CD4-positive, CD25-positive, alpha-beta regulatory T cell (primary cell): ENCODE measurements at regions not wholly inside any gene's neighbourhood (a gene's known extent, or its start where the extent isn't known, plus 50 kb on each side); places are given as distances from the start of the nearest gene placed in this dataset.
"Not testable (repeated sequence)": the region's sequence is repeated elsewhere in the genome, so short reads cannot be mapped to it uniquely, and the experiment has no call there.

Experiments
- ATAC-seq, 2 donors: fragments of 150-1000 bp; cut with Tn5 transposase; one replicate each; pipeline ENCODE4 v1.10.0; 2021; ENCODE audit warnings: low read depth in 2 of 2, moderate number of reproducible peaks in 2 of 2, moderate library complexity in 1 of 2
- DNase-seq, 3 donors: peaks; one replicate each; pipeline versions ENCODE4 v3.0.0 to v3.0.0-alpha.2; 2012 to 2022; ENCODE audit warnings: mixed read lengths in 1 of 3
- H3K27ac ChIP-seq: one replicate; pipeline ENCODE4 v1.7.0; 2013; ENCODE audit warnings: mild to moderate bottlenecking, low read length; ENCODE audit not compliant: insufficient read depth, poor library complexity, severe bottlenecking
- H3K27me3 ChIP-seq: one replicate; pipeline ENCODE4 v1.7.0; 2013; ENCODE audit warnings: low read length; ENCODE audit not compliant: control insufficient read depth, insufficient read depth
- H3K36me3 ChIP-seq: one replicate; pipeline ENCODE4 v1.7.0; 2013; ENCODE audit warnings: mild to moderate bottlenecking, low read length, moderate library complexity; ENCODE audit not compliant: control insufficient read depth, insufficient read depth
- H3K4me1 ChIP-seq: 2 replicates; pipeline ENCODE4 v1.7.0; 2013; ENCODE audit warnings: mild to moderate bottlenecking, low read length; ENCODE audit not compliant: insufficient read depth, control insufficient read depth, poor library complexity, severe bottlenecking
- H3K4me3 ChIP-seq: one replicate; pipeline ENCODE4 v1.7.0; 2013; ENCODE audit warnings: low read depth, mild to moderate bottlenecking, low read length, moderate library complexity
- H3K9me3 ChIP-seq, 2 experiments: 1 replicate in 1 of 2; 2 replicates in 1 of 2; pipeline ENCODE4 v1.7.0; 2013; ENCODE audit warnings: low read length in 2 of 2, mild to moderate bottlenecking in 1 of 2, moderate library complexity in 1 of 2; ENCODE audit not compliant: control insufficient read depth in 2 of 2
- H3K27ac Mint-ChIP-seq, 3 donors: one replicate each; pipeline ENCODE4 v1.8.0; 2020 to 2022; ENCODE audit warnings: mild to moderate bottlenecking in 3 of 3, mixed read lengths in 3 of 3, moderate library complexity in 2 of 3
- H3K27me3 Mint-ChIP-seq: one replicate; pipeline ENCODE4 v1.8.0; 2022; ENCODE audit warnings: mild to moderate bottlenecking, mixed read lengths
- H3K36me3 Mint-ChIP-seq: one replicate; pipeline ENCODE4 v1.8.0; 2020; ENCODE audit warnings: mixed read lengths
- H3K4me1 Mint-ChIP-seq, 4 donors: one replicate each; pipeline ENCODE4 v1.8.0; 2020 to 2022; ENCODE audit warnings: mixed read lengths in 4 of 4, mild to moderate bottlenecking in 1 of 4
- H3K4me3 Mint-ChIP-seq, 4 donors: one replicate each; pipeline ENCODE4 v1.8.0; 2020 to 2022; ENCODE audit warnings: mild to moderate bottlenecking in 4 of 4, mixed read lengths in 4 of 4, moderate library complexity in 3 of 4
- H3K9me3 Mint-ChIP-seq, 7 donors: one replicate each; pipeline ENCODE4 v1.8.0; 2020 to 2022; ENCODE audit warnings: mixed read lengths in 7 of 7, mild to moderate bottlenecking in 3 of 7, moderate library complexity in 2 of 7

GRCh38 chr6:164982389-164982788 lies 327.0 kb downstream of the C6orf118 start:
- Mint-ChIP-seq H3K4me1 (no peaks in the 10 kb centered on the region), H3K9me3 (peaks cover 0 to 14% (median 3%) of the 10 kb centered on the region in 7 donors), H3K36me3 (no peaks in the 10 kb centered on the region), H3K4me3 (no peak overlapping the region), H3K27ac (no peak overlapping the region), H3K27me3 (no peaks in the 10 kb centered on the region)
- H3K36me3 ChIP-seq = no peaks in the 10 kb centered on the region
- no peak for ATAC-seq
- no peak for DNase-seq
- H3K27ac ChIP-seq = no peak overlapping the region
- peaks cover 0 to 4% of the 10 kb centered on the region in 2 experiments for H3K9me3 ChIP-seq
- no peaks in the 10 kb centered on the region for H3K4me1 ChIP-seq
- no peak overlapping the region for H3K4me3 ChIP-seq
- H3K27me3 ChIP-seq = no peaks in the 10 kb centered on the region

- DNase-seq (no peak), ATAC-seq (no peak)
- Histone ChIP-seq H3K4me1 (no peaks in the 10 kb centered on the region), H3K27ac (no peak overlapping the region), H3K9me3 (peaks cover 1 to 2% of the 10 kb centered on the region in 2 experiments), H3K36me3 (no peaks in the 10 kb centered on the region), H3K4me3 (no peak overlapping the region), H3K27me3 (no peaks in the 10 kb centered on the region)
- peaks cover 0 to 8% (median 4%) of the 10 kb centered on the region in 7 donors for H3K9me3 Mint-ChIP-seq
- H3K36me3 Mint-ChIP-seq = no peaks in the 10 kb centered on the region
- no peak overlapping the region for H3K27ac Mint-ChIP-seq
- H3K4me3 Mint-ChIP-seq = no peak overlapping the region
- no peaks in the 10 kb centered on the region for H3K27me3 Mint-ChIP-seq
- no peaks in the 10 kb centered on the region for H3K4me1 Mint-ChIP-seq
These were observed 342.3 kb downstream of the C6orf118 start for GRCh38 chr6:164967102-164967501.

- H3K4me3 Mint-ChIP-seq = no peak overlapping the region
- Histone ChIP-seq H3K4me3 (no peak overlapping the region), H3K27ac (no peak overlapping the region), H3K27me3 (no peaks in the 10 kb centered on the region), H3K4me1 (no peaks in the 10 kb centered on the region), H3K9me3 (peaks cover under 1 to 4% of the 10 kb centered on the region in 2 experiments), H3K36me3 (no peaks in the 10 kb centered on the region)
- no peaks in the 10 kb centered on the region for H3K4me1 Mint-ChIP-seq
- H3K27me3 Mint-ChIP-seq = no peaks in the 10 kb centered on the region
- ATAC-seq (no peak), DNase-seq (no peak)
- no peaks in the 10 kb centered on the region for H3K36me3 Mint-ChIP-seq
- peaks cover 0 to 14% (median 4%) of the 10 kb centered on the region in 7 donors for H3K9me3 Mint-ChIP-seq
- no peak overlapping the region for H3K27ac Mint-ChIP-seq
These were observed 346.6 kb downstream of the C6orf118 start for GRCh38 chr6:164962805-164963204.

- no peak overlapping the region for H3K4me3 Mint-ChIP-seq
These were observed 362.2 kb downstream of the C6orf118 start for GRCh38 chr6:164947164-164947563.

GRCh38 chr6:164942271-164942670 lies 367.1 kb downstream of the C6orf118 start:
- Histone ChIP-seq H3K9me3 (no peaks in the 10 kb centered on the region), H3K27me3 (no peaks in the 10 kb centered on the region), H3K36me3 (no peaks in the 10 kb centered on the region), H3K27ac (no peak overlapping the region), H3K4me3 (no peak overlapping the region), H3K4me1 (no peaks in the 10 kb centered on the region)
- no peak overlapping the region for H3K27ac Mint-ChIP-seq
- H3K9me3 Mint-ChIP-seq = peaks cover 0 to 15% (median 6%) of the 10 kb centered on the region in 7 donors
- DNase-seq (no peak), ATAC-seq (no peak)
- no peaks in the 10 kb centered on the region for H3K36me3 Mint-ChIP-seq
- H3K4me3 Mint-ChIP-seq = no peak overlapping the region
- H3K4me1 Mint-ChIP-seq = no peaks in the 10 kb centered on the region
- no peaks in the 10 kb centered on the region for H3K27me3 Mint-ChIP-seq

More at GRCh38 chr6:164947164-164947563, 362.2 kb downstream of the C6orf118 start:
- H3K9me3 ChIP-seq = peaks cover 0 to 3% of the 10 kb centered on the region in 2 experiments
- Mint-ChIP-seq H3K36me3 (no peaks in the 10 kb centered on the region), H3K27me3 (no peaks in the 10 kb centered on the region), H3K27ac (no peak overlapping the region), H3K4me1 (no peaks in the 10 kb centered on the region), H3K9me3 (peaks cover 0 to 7% (median 2%) of the 10 kb centered on the region in 7 donors)
- DNase-seq (no peak), ATAC-seq (no peak)
- no peaks in the 10 kb centered on the region for H3K4me1 ChIP-seq
- no peaks in the 10 kb centered on the region for H3K27me3 ChIP-seq
- no peak overlapping the region for H3K4me3 ChIP-seq
- H3K36me3 ChIP-seq = no peaks in the 10 kb centered on the region
- H3K27ac ChIP-seq = no peak overlapping the region

GRCh38 chr6:164933238-164933794 lies 376.1 kb downstream of the C6orf118 start:
- H3K36me3 Mint-ChIP-seq, H3K27ac Mint-ChIP-seq, H3K27ac ChIP-seq, H3K9me3 Mint-ChIP-seq, H3K4me1 ChIP-seq, H3K36me3 ChIP-seq, H3K4me3 ChIP-seq, ATAC-seq, H3K4me1 Mint-ChIP-seq, H3K27me3 Mint-ChIP-seq, H3K27me3 ChIP-seq, H3K9me3 ChIP-seq, DNase-seq, H3K4me3 Mint-ChIP-seq: not testable (repeated sequence)

GRCh38 chr6:164929408-164929977 lies 379.9 kb downstream of the C6orf118 start:
- H3K4me1 ChIP-seq = no peaks in the 10 kb centered on the region
- no peaks in the 10 kb centered on the region for H3K4me1 Mint-ChIP-seq
- no peaks in the 10 kb centered on the region for H3K27me3 Mint-ChIP-seq
- H3K27me3 ChIP-seq = no peaks in the 10 kb centered on the region
- no peaks in the 10 kb centered on the region for H3K36me3 ChIP-seq
- H3K9me3 ChIP-seq = no peaks in the 10 kb centered on the region
- H3K27ac Mint-ChIP-seq = no peak overlapping the region
- no peak for DNase-seq
- no peak for ATAC-seq
- H3K9me3 Mint-ChIP-seq = peaks cover 0 to 3% (median 0%) of the 10 kb centered on the region in 7 donors
- no peak overlapping the region for H3K4me3 ChIP-seq
- no peak overlapping the region for H3K27ac ChIP-seq
- no peak overlapping the region for H3K4me3 Mint-ChIP-seq
- no peaks in the 10 kb centered on the region for H3K36me3 Mint-ChIP-seq

GRCh38 chr6:164928728-164929407 lies 380.5 kb downstream of the C6orf118 start:
- Histone ChIP-seq H3K27ac (no peak overlapping the region), H3K4me3 (no peak overlapping the region), H3K36me3 (no peaks in the 10 kb centered on the region), H3K4me1 (no peaks in the 10 kb centered on the region), H3K9me3 (no peaks in the 10 kb centered on the region), H3K27me3 (no peaks in the 10 kb centered on the region)
- ATAC-seq (no peak), DNase-seq (no peak)
- Mint-ChIP-seq H3K27ac (no peak overlapping the region), H3K9me3 (no peaks in the 10 kb centered on the region), H3K27me3 (no peaks in the 10 kb centered on the region), H3K36me3 (no peaks in the 10 kb centered on the region), H3K4me3 (no peak overlapping the region), H3K4me1 (no peaks in the 10 kb centered on the region)
